T-cell (primary cell): ENCODE measurements at regions not wholly inside any gene's neighbourhood (a gene's known extent, or its start where the extent isn't known, plus 50 kb on each side); places are given as distances from the start of the nearest gene placed in this dataset.
A peak's percentile ranks its signal among the peaks of the same experiment; 100 is the strongest.

ENCODE experiments used
- ATAC-seq, 4 experiments: fragments of 200-7000 bp in 3 of 4; fragments of 150-1000 bp in 1 of 4; cut with Tn5 transposase; replicated peaks in 1 of 4; 1 replicate in 3 of 4; 2 replicates in 1 of 4; pipeline ENCODE4 v1.10.0; 2021; ENCODE audit warnings: moderate library complexity in 3 of 4, mild to moderate bottlenecking in 2 of 4, moderate number of reproducible peaks in 1 of 4
- CTCF ChIA-PET, 2 donors: fragments of 300-600 bp; sonication (Branson Sonifier 250); formaldehyde crosslinking; loops; one replicate each; lab custom pipeline; 2022; ENCODE audit warnings: antibody characterized with exemption in 2 of 2; lab: Charles Lee
- POLR2A ChIA-PET, 2 donors: fragments of 300-600 bp; sonication (Branson Sonifier 250); formaldehyde crosslinking; loops; one replicate each; lab custom pipeline; 2022; ENCODE audit warnings: antibody characterized with exemption in 2 of 2; lab: Charles Lee
- DNase-seq, 35 experiments: peaks; one replicate each; pipeline versions ENCODE4 v3.0.0 to v3.0.0-alpha.2; 2013 to 2023
- H3K27ac ChIP-seq: one replicate; pipeline ENCODE4 v1.5.1; 2013; ENCODE audit warnings: low read length
- H3K27me3 ChIP-seq, 2 experiments: replicated peaks in 1 of 2; 1 replicate in 1 of 2; 2 replicates in 1 of 2; pipeline versions ENCODE4 v1.6.1 to v1.7.0; 2013; ENCODE audit warnings: low read length in 1 of 2, mixed read lengths in 1 of 2; ENCODE audit not compliant: control insufficient read depth in 2 of 2, insufficient read depth in 2 of 2; ENCODE audit errors: extremely low read depth in 1 of 2
- H3K36me3 ChIP-seq, 2 donors: 1 replicate in 1 of 2; 2 replicates in 1 of 2; pipeline versions ENCODE4 v1.6.1 to v1.7.0; 2013; ENCODE audit warnings: low read length in 1 of 2; ENCODE audit not compliant: control insufficient read depth in 2 of 2, insufficient read depth in 1 of 2; ENCODE audit errors: extremely low read depth in 1 of 2
- H3K4me1 ChIP-seq, 2 experiments: 1 replicate in 1 of 2; 2 replicates in 1 of 2; pipeline versions ENCODE4 v1.6.1 to v1.7.0; 2013; ENCODE audit warnings: low read length in 2 of 2, mixed read lengths in 1 of 2; ENCODE audit not compliant: insufficient read depth in 2 of 2, control insufficient read depth in 1 of 2; ENCODE audit errors: extremely low read depth in 1 of 2
- H3K4me3 ChIP-seq, 2 donors: 1 replicate in 1 of 2; 2 replicates in 1 of 2; pipeline versions ENCODE4 v1.5.1 to v1.7.0; 2013; ENCODE audit warnings: mild to moderate bottlenecking in 2 of 2, low read length in 1 of 2, moderate library complexity in 1 of 2; ENCODE audit not compliant: control insufficient read depth in 1 of 2; ENCODE audit errors: extremely low read depth in 1 of 2
- H3K9me3 ChIP-seq: 2 replicates; pipeline ENCODE4 v1.7.0; 2013
- H3K27ac Mint-ChIP-seq, 2 donors: one replicate each; pipeline ENCODE4 v1.8.0; 2020 to 2021; ENCODE audit warnings: mild to moderate bottlenecking in 2 of 2, mixed read lengths in 2 of 2
- H3K27me3 Mint-ChIP-seq, 2 donors: one replicate each; pipeline ENCODE4 v1.8.0; 2021 to 2022; ENCODE audit warnings: mixed read lengths in 2 of 2
- H3K36me3 Mint-ChIP-seq: one replicate; pipeline ENCODE4 v1.8.0; 2021; ENCODE audit warnings: mixed read lengths
- H3K4me1 Mint-ChIP-seq, 3 donors: one replicate each; pipeline ENCODE4 v1.8.0; 2020 to 2022; ENCODE audit warnings: mixed read lengths in 3 of 3, mild to moderate bottlenecking in 1 of 3
- H3K4me3 Mint-ChIP-seq, 3 donors: one replicate each; pipeline ENCODE4 v1.8.0; 2020 to 2022; ENCODE audit warnings: mild to moderate bottlenecking in 3 of 3, mixed read lengths in 3 of 3, moderate library complexity in 3 of 3
- H3K9me3 Mint-ChIP-seq, 3 donors: one replicate each; pipeline ENCODE4 v1.8.0; 2020 to 2022; ENCODE audit warnings: mixed read lengths in 3 of 3
- WGBS: methylation state at CpG from one replicate; pipeline ENCODE4 v1.1.5; 2013; ENCODE audit warnings: missing lambda C conversion rate; ENCODE audit not compliant: insufficient coverage; 5-methylcytosine and 5-hydroxymethylcytosine counted together

- H3K4me1 ChIP-seq: no peaks in the 10 kb centered on the region
- no CpG with 5 or more reads among the region's 1 CpG for WGBS
- CTCF ChIA-PET: no interaction called here
- H3K9me3 ChIP-seq: no peaks in the 10 kb centered on the region
- no peak overlapping the region for H3K27ac ChIP-seq
- Mint-ChIP-seq H3K4me3 (no peak overlapping the region), H3K36me3 (no peaks in the 10 kb centered on the region), H3K27ac (no peak overlapping the region), H3K9me3 (no peaks in the 10 kb centered on the region), H3K4me1 (peaks cover 0 to 2% (median 0%) of the 10 kb centered on the region in 3 donors), H3K27me3 (peaks cover 2 to 11% of the 10 kb centered on the region in 2 donors)
- H3K4me3 ChIP-seq: no peak overlapping the region
- no peak for DNase-seq
- POLR2A ChIA-PET: no interaction called here
- no peaks in the 10 kb centered on the region for H3K36me3 ChIP-seq
- ATAC-seq: no peak
- no peaks in the 10 kb centered on the region for H3K27me3 ChIP-seq
Measured at GRCh38 chr2:36002941-36003340, 352.6 kb upstream of the CRIM1 start.

- 63% methylated on average over 1 of the region's 2 CpGs for WGBS
- peaks cover 2 to 11% of the 10 kb centered on the region in 2 donors for H3K27me3 Mint-ChIP-seq
- no peaks in the 10 kb centered on the region for H3K4me1 Mint-ChIP-seq
- H3K9me3 Mint-ChIP-seq: peaks cover 6 to 7% (median 7%) of the 10 kb centered on the region in 3 donors
- no peak overlapping the region for H3K27ac ChIP-seq
- DNase-seq (no peak), ATAC-seq (no peak)
- no peaks in the 10 kb centered on the region for H3K27me3 ChIP-seq
- H3K36me3 ChIP-seq: no peaks in the 10 kb centered on the region
- H3K4me3 Mint-ChIP-seq: no peak overlapping the region
- no peaks in the 10 kb centered on the region for H3K36me3 Mint-ChIP-seq
- H3K4me1 ChIP-seq: no peaks in the 10 kb centered on the region
- no peak overlapping the region for H3K27ac Mint-ChIP-seq
- no peaks in the 10 kb centered on the region for H3K9me3 ChIP-seq
- ChIA-PET POLR2A (no interaction called here), CTCF (no interaction called here)
- H3K4me3 ChIP-seq: no peak overlapping the region
Measured at GRCh38 chr2:35997488-35997887, 358.1 kb upstream of the CRIM1 start.

GRCh38 chr2:35989503-35989902 lies 366.1 kb upstream of the CRIM1 start:
- ChIA-PET CTCF (interaction anchor here in 1 of 2 donors (1.1 kb wide), 1 partner anchor 17 kb away, joined by 3 read pairs; no protein-coding TSS in a partner anchor), POLR2A (no interaction called here)
- Histone ChIP-seq H3K4me3 (no peak overlapping the region), H3K27me3 (no peaks in the 10 kb centered on the region), H3K27ac (no peak overlapping the region), H3K9me3 (no peaks in the 10 kb centered on the region), H3K4me1 (no peaks in the 10 kb centered on the region), H3K36me3 (no peaks in the 10 kb centered on the region)
- no peak for DNase-seq
- ATAC-seq: no peak
- H3K4me1 Mint-ChIP-seq: peaks cover 0 to 5% (median 3%) of the 10 kb centered on the region in 3 donors
- H3K27me3 Mint-ChIP-seq: no peaks in the 10 kb centered on the region
- H3K4me3 Mint-ChIP-seq: no peak overlapping the region
- 60% methylated on average over 1 of the region's 4 CpGs for WGBS
- H3K27ac Mint-ChIP-seq: no peak overlapping the region
- no peaks in the 10 kb centered on the region for H3K36me3 Mint-ChIP-seq
- peaks cover 2 to 3% (median 2%) of the 10 kb centered on the region in 3 donors for H3K9me3 Mint-ChIP-seq

- ATAC-seq (no peak), DNase-seq (no peak)
- H3K4me3 ChIP-seq: no peak overlapping the region
- no peak overlapping the region for H3K27ac ChIP-seq
- H3K4me1 ChIP-seq: no peaks in the 10 kb centered on the region
- H3K9me3 ChIP-seq: no peaks in the 10 kb centered on the region
- ChIA-PET CTCF (interaction anchor here in 1 of 2 donors (0.5 to 1.1 kb wide), 2 partner anchors 17 to 363 kb away, joined by 3 to 4 read pairs; no protein-coding TSS in a partner anchor), POLR2A (interaction anchor here in 1 of 2 donors (0.6 kb wide), 1 partner anchor 1274 kb away, joined by 9 read pairs; no protein-coding TSS in a partner anchor)
- Mint-ChIP-seq H3K4me1 (peaks cover 0 to 5% (median 3%) of the 10 kb centered on the region in 3 donors), H3K36me3 (no peaks in the 10 kb centered on the region), H3K27ac (no peak overlapping the region), H3K9me3 (peaks cover 0 to 2% (median 0%) of the 10 kb centered on the region in 3 donors), H3K4me3 (no peak overlapping the region), H3K27me3 (no peaks in the 10 kb centered on the region)
- H3K36me3 ChIP-seq: no peaks in the 10 kb centered on the region
- no peaks in the 10 kb centered on the region for H3K27me3 ChIP-seq
Measured at GRCh38 chr2:35989040-35989439, 366.5 kb upstream of the CRIM1 start.

GRCh38 chr2:35986871-35987270 lies 368.7 kb upstream of the CRIM1 start:
- Histone ChIP-seq H3K27ac (no peak overlapping the region), H3K9me3 (no peaks in the 10 kb centered on the region), H3K4me1 (no peaks in the 10 kb centered on the region), H3K4me3 (no peak overlapping the region), H3K27me3 (no peaks in the 10 kb centered on the region), H3K36me3 (no peaks in the 10 kb centered on the region)
- ChIA-PET CTCF (no interaction called here), POLR2A (no interaction called here)
- DNase-seq (no peak), ATAC-seq (no peak)
- H3K4me3 Mint-ChIP-seq: no peak overlapping the region
- peaks cover 0 to 5% (median 3%) of the 10 kb centered on the region in 3 donors for H3K4me1 Mint-ChIP-seq
- no peaks in the 10 kb centered on the region for H3K36me3 Mint-ChIP-seq
- no peaks in the 10 kb centered on the region for H3K9me3 Mint-ChIP-seq
- WGBS: no CpG with 5 or more reads among the region's 2 CpGs
- H3K27me3 Mint-ChIP-seq: no peaks in the 10 kb centered on the region
- no peak overlapping the region for H3K27ac Mint-ChIP-seq

- POLR2A ChIA-PET: interaction anchor here in 1 of 2 donors (0.7 kb wide), 1 partner anchor 377 kb away, joined by 7 read pairs; the partner anchor contains the start of gene CRIM1
- Histone ChIP-seq H3K27ac (no peak overlapping the region), H3K36me3 (no peaks in the 10 kb centered on the region), H3K4me3 (peak overlapping the region in 1 of 2 donors; percentile 8), H3K9me3 (no peaks in the 10 kb centered on the region), H3K4me1 (peaks cover 0 to 5% of the 10 kb centered on the region in 2 experiments), H3K27me3 (no peaks in the 10 kb centered on the region)
- no peak for ATAC-seq
- peak in 1 of 35 experiments; percentile 17 for DNase-seq
- CTCF ChIA-PET: no interaction called here
- H3K36me3 Mint-ChIP-seq: no peaks in the 10 kb centered on the region
- no peaks in the 10 kb centered on the region for H3K27me3 Mint-ChIP-seq
- no peak overlapping the region for H3K4me3 Mint-ChIP-seq
- no peaks in the 10 kb centered on the region for H3K9me3 Mint-ChIP-seq
- no peak overlapping the region for H3K27ac Mint-ChIP-seq
- WGBS: no CpG with 5 or more reads among the region's 1 CpG
- H3K4me1 Mint-ChIP-seq: peaks cover 0 to 8% (median 7%) of the 10 kb centered on the region in 3 donors
Measured at GRCh38 chr2:35978218-35978617, 377.4 kb upstream of the CRIM1 start.
